GM12878 (cell line): ENCODE measurements at regions not wholly inside any gene's neighbourhood (a gene's known extent, or its start where the extent isn't known, plus 50 kb on each side); places are given as distances from the start of the nearest gene placed in this dataset.

ENCODE experiments used
- ATAC-seq: fragments of 200-7000 bp; cut with Tn5 transposase; 3 replicates; pipeline ENCODE4 v1.9.1; 2020; ENCODE audit warnings: mild to moderate bottlenecking, moderate library complexity
- BruUV-seq: library from RNA; stranded (reverse); fragments of 400-500 nt; replicated peaks from 2 replicates; lab custom pipeline; 2021; lab: Mats Ljungman, UMichigan
- CTCF ChIA-PET: fragments of 300-600 bp; sonication (Branson Sonifier 250); formaldehyde crosslinking; extraction: SDS; loops from one replicate; lab custom pipeline; 2021; ENCODE audit warnings: inconsistent platforms; lab: Yijun Ruan, JAX
- POLR2A ChIA-PET: fragments of 350-600 bp; formaldehyde crosslinking; extraction: SDS; loops from one replicate; lab custom pipeline; 2021; ENCODE audit warnings: inconsistent platforms; lab: Charles Lee
- RAD21 ChIA-PET: fragments of 300-600 bp; sonication (Branson Sonifier 250); formaldehyde crosslinking; loops from one replicate; lab custom pipeline; 2023; ENCODE audit warnings: antibody characterized with exemption; ENCODE audit not compliant: unreplicated experiment; lab: Charles Lee
- SMC1A ChIA-PET: fragments of 300-600 bp; sonication (Branson Sonifier 250); formaldehyde crosslinking; loops from one replicate; lab custom pipeline; 2023; ENCODE audit not compliant: unreplicated experiment, uncharacterized antibody; lab: Charles Lee
- DNase-seq: peaks from one replicate; pipeline ENCODE4 v3.0.0-alpha.2; 2011; ENCODE audit warnings: low read depth, low spot score
- FAIRE-seq: peaks from 3 replicates; lab custom pipeline; 2011; peaks lifted over from hg19 to GRCh38; lab: Jason Lieb, UNC
- H2AFZ ChIP-seq: 2 replicates; pipeline ENCODE4 v1.6.0; 2011; ENCODE audit warnings: low read depth, low read length, control low read depth; ENCODE audit not compliant: control insufficient read depth
- H3K27ac ChIP-seq: 2 replicates; pipeline ENCODE4 v1.5.1; 2011; ENCODE audit warnings: control low read depth; ENCODE audit not compliant: control insufficient read depth, insufficient read depth
- H3K27me3 ChIP-seq, 2 experiments: replicated peaks in 1 of 2; 2 replicates each; pipeline versions ENCODE4 v1.6.0 to v1.6.1; 2011; ENCODE audit warnings: low read length in 1 of 2; ENCODE audit not compliant: control insufficient read depth in 2 of 2, insufficient read depth in 2 of 2
- H3K36me3 ChIP-seq, 2 experiments: 2 replicates each; pipeline ENCODE4 v1.5.1; 2011; ENCODE audit warnings: low read length in 1 of 2; ENCODE audit not compliant: control insufficient read depth in 2 of 2, insufficient read depth in 2 of 2
- H3K4me1 ChIP-seq: 2 replicates; pipeline ENCODE4 v1.6.1; 2011; ENCODE audit warnings: mild to moderate bottlenecking, low read length, moderate library complexity, mixed read lengths; ENCODE audit not compliant: control insufficient read depth, insufficient read depth
- H3K4me2 ChIP-seq: 2 replicates; pipeline ENCODE4 v1.6.0; 2011; ENCODE audit warnings: control low read depth; ENCODE audit not compliant: control insufficient read depth, insufficient read depth
- H3K4me3 ChIP-seq: fragments of 200-600 bp; sonication (generic); 2 replicates; pipeline ENCODE4 v1.5.1; 2016
- H3K79me2 ChIP-seq: 2 replicates; pipeline ENCODE4 v1.6.0; 2011; ENCODE audit warnings: low read length; ENCODE audit not compliant: control insufficient read depth, insufficient read depth
- H3K9ac ChIP-seq: 2 replicates; pipeline ENCODE4 v1.8.0; 2011; ENCODE audit warnings: low read length, control low read depth, mixed read lengths; ENCODE audit not compliant: control insufficient read depth, insufficient read depth
- H3K9me3 ChIP-seq: replicated peaks from 3 replicates; pipeline ENCODE4 v1.5.1; 2011; ENCODE audit warnings: mild to moderate bottlenecking, low read length; ENCODE audit not compliant: control insufficient read depth, insufficient read depth
- H4K20me1 ChIP-seq: 2 replicates; pipeline ENCODE4 v1.6.0; 2011; ENCODE audit not compliant: control insufficient read depth, insufficient read depth
- CHD1 ChIP-seq: IDR thresholded peaks from 2 replicates; pipeline ENCODE4 v1.6.1; 2012; ENCODE audit warnings: low read depth, low read length, improper control_type of control experiment
- CHD2 ChIP-seq: IDR thresholded peaks from 2 replicates; pipeline ENCODE4 v1.6.1; 2011; ENCODE audit warnings: low read depth, low read length, improper control_type of control experiment, borderline replicate concordance
- EGR1 ChIP-seq, 2 experiments: IDR thresholded peaks; 1 replicate in 1 of 2; 2 replicates in 1 of 2; pipeline ENCODE4 v1.6.1; 2011 to 2012; ENCODE audit warnings: low read depth in 2 of 2, low read length in 2 of 2, borderline replicate concordance in 1 of 2, mild to moderate bottlenecking in 1 of 2, moderate library complexity in 1 of 2
- KDM1A ChIP-seq: fragments of 200-600 bp; sonication (generic); IDR thresholded peaks from 2 replicates; pipeline ENCODE4 v1.6.1; 2016; ENCODE audit warnings: borderline replicate concordance
- NR2F1 ChIP-seq: fragments of 450-650 bp; conservative IDR thresholded peaks from 2 replicates; pipeline ENCODE4 v1.6.1; 2017; ENCODE audit warnings: mild to moderate bottlenecking
- RFX5 ChIP-seq: IDR thresholded peaks from 2 replicates; pipeline ENCODE4 v1.6.1; 2011; ENCODE audit warnings: low read depth, low read length, improper control_type of control experiment
- SRF ChIP-seq, 2 experiments: IDR thresholded peaks; 2 replicates each; pipeline ENCODE4 v1.6.1; 2011; ENCODE audit warnings: low read depth in 2 of 2, low read length in 2 of 2, mild to moderate bottlenecking in 1 of 2, moderate library complexity in 1 of 2
- WRNIP1 ChIP-seq: IDR thresholded peaks from 2 replicates; pipeline ENCODE4 v1.6.1; 2011; ENCODE audit warnings: low read depth, low read length, improper control_type of control experiment, borderline replicate concordance
- in situ Hi-C: fragments of 300-500 bp; cut with MboI; formaldehyde crosslinking; loops from 9 replicates; pipeline ENCODE4 v1.14.3; 2018; ENCODE audit warnings: mixed read lengths
- intact Hi-C: fragments of 100-400 bp; cut with micrococcal nuclease; formaldehyde crosslinking; loops from one replicate; pipeline ENCODE4 v1.14.2; 2022; ENCODE audit not compliant: unreplicated experiment
- TF ChIP-seq, protein P1 (sequence below): fragments of 450-650 bp; formaldehyde crosslinking; IDR thresholded peaks from 2 replicates; pipeline ENCODE4 v1.4.0; 2022; ENCODE audit warnings: mild to moderate bottlenecking, moderate library complexity
- TF ChIP-seq, protein P2 (sequence below): fragments of 450-650 bp; IDR thresholded peaks from 2 replicates; pipeline ENCODE4 v1.6.1; 2014; ENCODE audit warnings: mild to moderate bottlenecking
- TF ChIP-seq, protein P3 (sequence below): fragments of 450-650 bp; IDR thresholded peaks from 2 replicates; pipeline ENCODE4 v1.6.1; 2017; ENCODE audit warnings: mild to moderate bottlenecking, moderate library complexity

DNA sequence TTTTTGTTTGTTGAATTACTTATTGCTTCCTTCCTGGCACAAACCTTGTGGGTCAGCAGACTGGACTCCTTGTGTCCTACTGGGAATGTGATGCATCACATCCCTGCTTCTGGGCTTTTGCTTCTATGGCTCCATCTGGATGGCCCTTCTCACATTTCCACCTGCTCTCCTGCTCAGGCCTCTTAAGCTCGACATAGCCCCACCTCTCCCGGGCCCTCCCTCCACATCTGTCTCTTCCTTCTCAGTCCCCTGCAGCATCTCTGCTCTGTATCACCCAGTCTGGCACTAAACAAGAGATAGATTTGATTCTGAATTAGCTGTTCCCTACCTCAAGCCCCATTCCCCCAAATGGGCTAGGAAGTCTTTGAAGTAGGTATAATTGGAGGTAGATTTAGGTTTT, 356.8 kb downstream of the DHX35 start (continued):
- TF ChIP-seq, protein P1, sequence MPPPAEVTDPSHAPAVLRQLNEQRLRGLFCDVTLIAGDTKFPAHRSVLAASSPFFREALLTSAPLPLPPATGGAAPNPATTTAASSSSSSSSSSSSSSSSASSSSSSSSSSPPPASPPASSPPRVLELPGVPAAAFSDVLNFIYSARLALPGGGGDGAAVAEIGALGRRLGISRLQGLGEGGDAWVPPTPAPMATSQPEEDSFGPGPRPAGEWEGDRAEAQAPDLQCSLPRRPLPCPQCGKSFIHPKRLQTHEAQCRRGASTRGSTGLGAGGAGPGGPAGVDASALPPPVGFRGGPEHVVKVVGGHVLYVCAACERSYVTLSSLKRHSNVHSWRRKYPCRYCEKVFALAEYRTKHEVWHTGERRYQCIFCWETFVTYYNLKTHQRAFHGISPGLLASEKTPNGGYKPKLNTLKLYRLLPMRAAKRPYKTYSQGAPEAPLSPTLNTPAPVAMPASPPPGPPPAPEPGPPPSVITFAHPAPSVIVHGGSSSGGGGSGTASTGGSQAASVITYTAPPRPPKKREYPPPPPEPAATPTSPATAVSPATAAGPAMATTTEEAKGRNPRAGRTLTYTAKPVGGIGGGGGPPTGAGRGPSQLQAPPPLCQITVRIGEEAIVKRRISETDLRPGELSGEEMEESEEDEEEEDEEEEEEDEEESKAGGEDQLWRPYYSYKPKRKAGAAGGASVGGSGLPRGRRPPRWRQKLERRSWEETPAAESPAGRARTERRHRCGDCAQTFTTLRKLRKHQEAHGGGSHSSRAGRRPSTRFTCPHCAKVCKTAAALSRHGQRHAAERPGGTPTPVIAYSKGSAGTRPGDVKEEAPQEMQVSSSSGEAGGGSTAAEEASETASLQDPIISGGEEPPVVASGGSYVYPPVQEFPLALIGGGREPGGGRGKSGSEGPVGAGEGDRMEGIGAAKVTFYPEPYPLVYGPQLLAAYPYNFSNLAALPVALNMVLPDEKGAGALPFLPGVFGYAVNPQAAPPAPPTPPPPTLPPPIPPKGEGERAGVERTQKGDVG (CRISPR knock-in tag): no peak
- no peak for TF ChIP-seq NR2F1
- no peak for TF ChIP-seq CHD1
- TF ChIP-seq WRNIP1: no peak
- TF ChIP-seq, protein P2, sequence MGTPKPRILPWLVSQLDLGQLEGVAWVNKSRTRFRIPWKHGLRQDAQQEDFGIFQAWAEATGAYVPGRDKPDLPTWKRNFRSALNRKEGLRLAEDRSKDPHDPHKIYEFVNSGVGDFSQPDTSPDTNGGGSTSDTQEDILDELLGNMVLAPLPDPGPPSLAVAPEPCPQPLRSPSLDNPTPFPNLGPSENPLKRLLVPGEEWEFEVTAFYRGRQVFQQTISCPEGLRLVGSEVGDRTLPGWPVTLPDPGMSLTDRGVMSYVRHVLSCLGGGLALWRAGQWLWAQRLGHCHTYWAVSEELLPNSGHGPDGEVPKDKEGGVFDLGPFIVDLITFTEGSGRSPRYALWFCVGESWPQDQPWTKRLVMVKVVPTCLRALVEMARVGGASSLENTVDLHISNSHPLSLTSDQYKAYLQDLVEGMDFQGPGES: no peak
- no peak for TF ChIP-seq EGR1 (IDR thresholded peaks at IDR 0.05; ENCODE audit: borderline replicate concordance in 1 of 2, low read depth in 2 of 2, low read length in 2 of 2)
- TF ChIP-seq, all 136 proteins: peak for 0

DNA sequence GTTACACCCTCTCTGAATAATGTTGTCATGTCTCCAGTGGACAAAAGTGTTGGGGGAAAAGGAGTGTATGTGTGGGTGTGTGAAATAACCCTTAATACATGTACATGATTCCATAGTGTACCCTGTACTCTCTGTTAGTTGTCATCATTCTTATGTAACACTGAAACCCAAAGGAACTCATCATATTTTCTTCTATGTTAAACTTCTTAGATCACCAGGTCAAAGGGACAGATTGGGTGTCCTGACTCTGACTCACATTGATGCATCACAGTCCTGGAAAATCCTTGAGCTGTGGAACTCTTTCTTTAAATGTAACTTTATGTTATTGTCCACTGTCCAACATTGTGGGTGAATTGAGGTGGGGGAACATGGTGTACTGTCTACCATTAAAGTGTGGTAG, 350.5 kb downstream of the DHX35 start:
- POLR2A ChIA-PET: no interaction called here
- Histone ChIP-seq H3K36me3 (no peaks in the 10 kb centered on the region), H3K79me2 (no peaks in the 10 kb centered on the region), H3K4me2 (no peak overlapping the region), H2AFZ (no peak overlapping the region), H3K9ac (no peak overlapping the region), H4K20me1 (no peaks in the 10 kb centered on the region), H3K4me3 (no peak overlapping the region), H3K9me3 (no peaks in the 10 kb centered on the region; the same call in 2 of the 3 replicates), H3K27me3 (no peaks in the 10 kb centered on the region), H3K27ac (no peak overlapping the region), H3K4me1 (peaks cover 2% of the 10 kb centered on the region; the same call in 1 of the 2 replicates)
- CTCF ChIA-PET: interaction anchor here (0.7 kb wide), 1 partner anchor 43 kb away, joined by 3 read pairs; no protein-coding TSS in a partner anchor
- no peak for FAIRE-seq
- in situ Hi-C loops: no loop called here
- RAD21 ChIA-PET: no interaction called here
- SMC1A ChIA-PET: no interaction called here
- ATAC-seq: no peak
- no peak for TF ChIP-seq CHD2
- no peak for TF ChIP-seq SRF (IDR thresholded peaks at IDR 0.05; ENCODE audit: low read depth in 2 of 2, low read length in 2 of 2)
- no peak for TF ChIP-seq NR2F1
- TF ChIP-seq KDM1A: no peak
- TF ChIP-seq, protein P3, sequence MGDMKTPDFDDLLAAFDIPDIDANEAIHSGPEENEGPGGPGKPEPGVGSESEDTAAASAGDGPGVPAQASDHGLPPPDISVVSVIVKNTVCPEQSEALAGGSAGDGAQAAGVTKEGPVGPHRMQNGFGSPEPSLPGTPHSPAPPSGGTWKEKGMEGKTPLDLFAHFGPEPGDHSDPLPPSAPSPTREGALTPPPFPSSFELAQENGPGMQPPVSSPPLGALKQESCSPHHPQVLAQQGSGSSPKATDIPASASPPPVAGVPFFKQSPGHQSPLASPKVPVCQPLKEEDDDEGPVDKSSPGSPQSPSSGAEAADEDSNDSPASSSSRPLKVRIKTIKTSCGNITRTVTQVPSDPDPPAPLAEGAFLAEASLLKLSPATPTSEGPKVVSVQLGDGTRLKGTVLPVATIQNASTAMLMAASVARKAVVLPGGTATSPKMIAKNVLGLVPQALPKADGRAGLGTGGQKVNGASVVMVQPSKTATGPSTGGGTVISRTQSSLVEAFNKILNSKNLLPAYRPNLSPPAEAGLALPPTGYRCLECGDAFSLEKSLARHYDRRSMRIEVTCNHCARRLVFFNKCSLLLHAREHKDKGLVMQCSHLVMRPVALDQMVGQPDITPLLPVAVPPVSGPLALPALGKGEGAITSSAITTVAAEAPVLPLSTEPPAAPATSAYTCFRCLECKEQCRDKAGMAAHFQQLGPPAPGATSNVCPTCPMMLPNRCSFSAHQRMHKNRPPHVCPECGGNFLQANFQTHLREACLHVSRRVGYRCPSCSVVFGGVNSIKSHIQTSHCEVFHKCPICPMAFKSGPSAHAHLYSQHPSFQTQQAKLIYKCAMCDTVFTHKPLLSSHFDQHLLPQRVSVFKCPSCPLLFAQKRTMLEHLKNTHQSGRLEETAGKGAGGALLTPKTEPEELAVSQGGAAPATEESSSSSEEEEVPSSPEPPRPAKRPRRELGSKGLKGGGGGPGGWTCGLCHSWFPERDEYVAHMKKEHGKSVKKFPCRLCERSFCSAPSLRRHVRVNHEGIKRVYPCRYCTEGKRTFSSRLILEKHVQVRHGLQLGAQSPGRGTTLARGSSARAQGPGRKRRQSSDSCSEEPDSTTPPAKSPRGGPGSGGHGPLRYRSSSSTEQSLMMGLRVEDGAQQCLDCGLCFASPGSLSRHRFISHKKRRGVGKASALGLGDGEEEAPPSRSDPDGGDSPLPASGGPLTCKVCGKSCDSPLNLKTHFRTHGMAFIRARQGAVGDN: no peak
- no peak for TF ChIP-seq RFX5
- DNase-seq: no peak
- intact Hi-C loops: no loop called here
- BruUV-seq: no TSS peak
